Upper lobe of left lung (tissue), 6 donors: ENCODE measurements at regions not wholly inside any gene's neighbourhood (a gene's known extent, or its start where the extent isn't known, plus 50 kb on each side); places are given as distances from the start of the nearest gene placed in this dataset.

Experiments used
- ATAC-seq, 2 donors: fragments of 200-7000 bp; cut with Tn5 transposase; one replicate each; pipeline ENCODE4 v1.9.1; 2022; ENCODE audit warnings: mild to moderate bottlenecking in 2 of 2, moderate library complexity in 2 of 2; ENCODE audit not compliant: low FRiP score in 2 of 2
- DNase-seq, 2 donors: peaks; one replicate each; pipeline ENCODE4 v3.0.0-alpha.2; 2019 to 2020
- H3K27ac ChIP-seq, 4 donors: fragments of 200-600 bp; sonication (generic); one replicate each; pipeline ENCODE4 v1.5.1; 2016 to 2019
- H3K27me3 ChIP-seq, 4 donors: fragments of 200-600 bp; sonication (generic); one replicate each; pipeline ENCODE4 v1.5.1; 2017 to 2019
- H3K36me3 ChIP-seq, 4 donors: fragments of 200-600 bp; sonication (generic); one replicate each; pipeline ENCODE4 v1.5.1; 2016 to 2019
- H3K4me1 ChIP-seq, 4 donors: fragments of 200-600 bp; sonication (generic); one replicate each; pipeline ENCODE4 v1.5.1; 2018 to 2019
- H3K4me3 ChIP-seq, 4 donors: fragments of 200-600 bp; sonication (generic); one replicate each; pipeline ENCODE4 v1.5.1; 2017 to 2019; ENCODE audit warnings: mild to moderate bottlenecking in 2 of 4, moderate library complexity in 1 of 4
- H3K9me3 ChIP-seq, 4 donors: fragments of 200-600 bp; sonication (generic); one replicate each; pipeline ENCODE4 v1.5.1; 2018 to 2019
- EP300 ChIP-seq, 4 donors: sonication (generic); formaldehyde crosslinking; IDR thresholded peaks; one replicate each; pipeline ENCODE4 v1.5.1; 2017; ENCODE audit warnings: antibody characterized with exemption in 4 of 4, control low read depth in 2 of 4
- POLR2A ChIP-seq, 4 donors: fragments of 450-650 bp; IDR thresholded peaks; one replicate each; pipeline ENCODE4 v1.5.1; 2016 to 2017; ENCODE audit warnings: antibody characterized with exemption in 4 of 4, mild to moderate bottlenecking in 2 of 4
- POLR2AphosphoS5 ChIP-seq, 2 donors: sonication (generic); formaldehyde crosslinking; IDR thresholded peaks; one replicate each; pipeline ENCODE4 v1.5.1; 2017; ENCODE audit warnings: antibody characterized with exemption in 2 of 2
- WGBS, 2 donors: methylation state at CpG; one replicate each; pipeline ENCODE4 v1.1.5; 2017 to 2018; 5-methylcytosine and 5-hydroxymethylcytosine counted together
- TF ChIP-seq, protein P1 (sequence below), 6 experiments: fragments of 450-650 bp in 4 of 6; fragments of 200-600 bp in 2 of 6; sonication (generic) in 2 of 6; IDR thresholded peaks; one replicate each; pipeline ENCODE4 v1.5.1; 2016 to 2019; ENCODE audit warnings: antibody characterized with exemption in 6 of 6
- donor health status: DM: no; HTN: no; CAD: no; lungs with moderate emphysema.
- donor health status: DM: no; HTN: yes; CAD: no; lungs with severe emphysema.

DNA sequence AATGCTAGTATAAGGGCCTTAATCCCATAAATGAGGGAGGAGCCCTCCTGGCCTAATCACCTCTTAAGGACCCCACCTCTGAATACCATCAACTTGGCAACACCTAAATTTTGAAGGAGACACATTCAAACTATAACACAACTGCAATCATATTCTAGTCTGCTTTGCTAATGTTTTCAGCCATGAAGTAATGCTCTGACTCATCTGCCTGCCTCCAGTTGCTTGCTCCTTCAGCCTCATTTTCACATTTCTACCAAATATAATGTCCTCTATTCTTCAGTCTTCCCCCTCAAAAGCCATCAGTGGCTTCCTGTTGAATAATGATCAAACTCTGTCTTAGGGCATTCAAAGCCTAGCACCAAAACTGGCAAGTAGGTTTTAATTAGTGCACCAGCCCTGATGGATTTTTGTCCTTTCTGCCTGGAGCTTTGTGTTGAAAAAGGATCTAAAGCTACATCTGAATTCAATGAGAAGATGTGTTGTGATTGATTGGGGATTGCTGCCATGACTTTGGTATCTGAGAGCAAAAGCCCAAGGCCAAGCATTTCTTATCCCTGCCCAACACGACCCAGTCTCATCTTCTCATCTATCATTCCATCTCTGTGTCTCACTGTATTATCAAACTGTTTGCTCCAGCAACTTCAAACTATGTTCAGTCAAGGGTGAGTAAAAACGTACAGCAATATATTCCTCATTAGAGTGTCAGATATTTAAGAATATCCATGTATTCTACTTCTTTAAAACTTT lies 140.8 kb upstream of the ELAC2 start:
- Histone ChIP-seq H3K9me3 (no peaks in the 10 kb centered on the region), H3K4me3 (no peak overlapping the region), H3K4me1 (no peaks in the 10 kb centered on the region), H3K36me3 (no peaks in the 10 kb centered on the region), H3K27me3 (no peaks in the 10 kb centered on the region), H3K27ac (no peak overlapping the region)
- DNase-seq (no peak), ATAC-seq (no peak)
- no peak for TF ChIP-seq EP300 (IDR thresholded peaks at IDR 0.05)
- TF ChIP-seq POLR2A (IDR thresholded peaks at IDR 0.05): no peak
- TF ChIP-seq POLR2AphosphoS5 (IDR thresholded peaks at IDR 0.05): no peak
- TF ChIP-seq, protein P1, sequence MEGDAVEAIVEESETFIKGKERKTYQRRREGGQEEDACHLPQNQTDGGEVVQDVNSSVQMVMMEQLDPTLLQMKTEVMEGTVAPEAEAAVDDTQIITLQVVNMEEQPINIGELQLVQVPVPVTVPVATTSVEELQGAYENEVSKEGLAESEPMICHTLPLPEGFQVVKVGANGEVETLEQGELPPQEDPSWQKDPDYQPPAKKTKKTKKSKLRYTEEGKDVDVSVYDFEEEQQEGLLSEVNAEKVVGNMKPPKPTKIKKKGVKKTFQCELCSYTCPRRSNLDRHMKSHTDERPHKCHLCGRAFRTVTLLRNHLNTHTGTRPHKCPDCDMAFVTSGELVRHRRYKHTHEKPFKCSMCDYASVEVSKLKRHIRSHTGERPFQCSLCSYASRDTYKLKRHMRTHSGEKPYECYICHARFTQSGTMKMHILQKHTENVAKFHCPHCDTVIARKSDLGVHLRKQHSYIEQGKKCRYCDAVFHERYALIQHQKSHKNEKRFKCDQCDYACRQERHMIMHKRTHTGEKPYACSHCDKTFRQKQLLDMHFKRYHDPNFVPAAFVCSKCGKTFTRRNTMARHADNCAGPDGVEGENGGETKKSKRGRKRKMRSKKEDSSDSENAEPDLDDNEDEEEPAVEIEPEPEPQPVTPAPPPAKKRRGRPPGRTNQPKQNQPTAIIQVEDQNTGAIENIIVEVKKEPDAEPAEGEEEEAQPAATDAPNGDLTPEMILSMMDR (IDR thresholded peaks at IDR 0.05): no peak
- WGBS, 2 donors: 60 to 61% methylated on average over 2 of the region's 2 CpGs

DNA sequence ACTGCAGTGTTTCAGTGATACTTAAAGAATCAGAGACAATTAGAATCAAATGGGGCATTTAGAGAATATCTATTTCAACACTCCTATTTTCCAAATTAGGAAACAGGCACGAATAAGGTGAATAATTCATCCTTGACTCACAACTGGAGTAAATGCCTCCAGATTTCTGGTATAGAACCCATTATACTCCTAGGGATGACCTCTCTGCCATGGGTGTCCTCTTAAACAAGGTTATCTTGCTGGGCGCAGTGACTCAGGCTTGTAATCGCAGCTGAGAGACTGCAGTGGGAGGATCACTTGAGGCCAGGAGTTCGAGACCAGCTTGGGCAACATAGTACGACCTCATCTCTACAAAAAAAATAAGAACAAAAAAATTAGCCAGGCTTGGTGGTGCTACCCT lies 139.8 kb upstream of the ELAC2 start:
- Histone ChIP-seq H3K9me3 (no peaks in the 10 kb centered on the region), H3K4me1 (no peaks in the 10 kb centered on the region), H3K27me3 (no peaks in the 10 kb centered on the region), H3K27ac (no peak overlapping the region), H3K4me3 (no peak overlapping the region), H3K36me3 (no peaks in the 10 kb centered on the region)
- 90 to 91% methylated on average over 5 of the region's 5 CpGs for WGBS, 2 donors
- ATAC-seq: no peak
- DNase-seq: no peak
- TF ChIP-seq POLR2AphosphoS5 (IDR thresholded peaks at IDR 0.05): no peak
- TF ChIP-seq EP300 (IDR thresholded peaks at IDR 0.05): no peak
- no peak for TF ChIP-seq POLR2A (IDR thresholded peaks at IDR 0.05)
- TF ChIP-seq, protein P1 (IDR thresholded peaks at IDR 0.05): no peak

DNA sequence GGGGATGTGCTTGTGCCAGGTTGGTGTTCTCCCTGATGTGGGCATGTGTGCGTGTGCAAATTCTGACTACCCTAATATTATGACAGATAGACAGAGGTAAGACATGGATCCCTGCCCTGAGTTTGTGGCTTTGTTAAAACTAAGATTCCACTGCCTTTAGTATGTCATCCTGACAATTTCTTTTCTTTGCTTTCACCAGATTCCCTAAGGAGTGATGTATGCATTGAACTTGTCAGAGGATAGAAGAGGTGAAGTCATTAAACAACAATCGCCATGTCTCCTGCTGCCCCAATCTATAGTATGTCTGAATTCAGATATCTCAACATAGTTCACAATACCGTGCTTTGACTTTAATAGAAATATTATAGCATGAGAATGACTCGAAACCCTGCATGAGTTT lies 137.1 kb upstream of the ELAC2 start:
- Histone ChIP-seq H3K4me3 (no peak overlapping the region), H3K9me3 (no peaks in the 10 kb centered on the region), H3K4me1 (no peaks in the 10 kb centered on the region), H3K27me3 (no peaks in the 10 kb centered on the region), H3K27ac (no peak overlapping the region), H3K36me3 (no peaks in the 10 kb centered on the region)
- ATAC-seq: no peak
- no peak for DNase-seq
- TF ChIP-seq, protein P1 (IDR thresholded peaks at IDR 0.05): no peak
- no peak for TF ChIP-seq EP300 (IDR thresholded peaks at IDR 0.05)
- TF ChIP-seq POLR2AphosphoS5 (IDR thresholded peaks at IDR 0.05): no peak
- TF ChIP-seq POLR2A (IDR thresholded peaks at IDR 0.05): no peak
- 85 to 91% methylated on average over 4 of the region's 4 CpGs for WGBS, 2 donors

DNA sequence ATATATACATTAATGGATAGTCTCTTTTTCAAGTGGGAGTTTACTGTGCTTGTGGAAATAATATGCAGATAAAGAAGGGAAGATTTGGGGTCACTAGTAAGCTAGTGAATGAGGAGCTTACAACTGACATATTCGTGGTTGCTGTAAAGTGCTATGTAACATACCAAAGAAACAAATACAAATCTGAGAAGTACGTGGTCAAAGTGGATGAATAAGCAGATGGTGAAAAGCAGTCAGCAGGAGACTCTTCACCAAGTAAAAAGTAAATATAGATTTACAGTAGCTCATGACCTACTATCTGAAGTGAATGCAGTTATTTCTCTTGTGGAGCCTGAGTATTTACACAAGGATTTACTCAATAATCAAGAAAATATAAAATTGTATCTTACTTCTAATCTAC lies 136.6 kb upstream of the ELAC2 start:
- no peaks in the 10 kb centered on the region for H3K36me3 ChIP-seq
- H3K27me3 ChIP-seq: no peaks in the 10 kb centered on the region
- DNase-seq (no peak), ATAC-seq (no peak)
- H3K9me3 ChIP-seq: no peaks in the 10 kb centered on the region
- no peak overlapping the region for H3K4me3 ChIP-seq
- H3K4me1 ChIP-seq: no peaks in the 10 kb centered on the region
- no peak for TF ChIP-seq POLR2AphosphoS5 (IDR thresholded peaks at IDR 0.05)
- TF ChIP-seq POLR2A (IDR thresholded peaks at IDR 0.05): no peak
- TF ChIP-seq, protein P1 (IDR thresholded peaks at IDR 0.05): no peak
- no peak for TF ChIP-seq EP300 (IDR thresholded peaks at IDR 0.05)
- 42 to 55% methylated on average over 2 of the region's 2 CpGs for WGBS, 2 donors
- no peak overlapping the region for H3K27ac ChIP-seq

DNA sequence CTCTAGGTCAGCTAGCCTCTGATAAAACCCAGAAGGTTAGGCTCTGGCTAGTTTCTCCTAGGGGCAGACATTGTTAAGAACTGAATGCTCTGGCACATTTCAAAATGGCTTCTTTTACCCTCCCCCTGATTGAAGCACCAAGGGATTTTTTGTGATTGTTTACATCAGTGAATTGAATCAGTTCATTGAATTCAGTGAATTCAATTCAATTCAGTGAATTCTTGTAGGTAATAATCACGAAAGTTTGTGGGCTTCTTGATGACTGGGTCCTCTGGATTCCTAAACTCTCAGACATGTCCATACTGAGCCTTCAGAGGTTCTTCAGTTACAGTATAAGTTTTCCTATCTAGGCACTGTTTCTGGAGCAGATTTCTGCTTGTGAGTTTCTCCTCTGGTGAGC lies 135.2 kb upstream of the ELAC2 start:
- ATAC-seq: no peak
- no peak overlapping the region for H3K27ac ChIP-seq
- no peaks in the 10 kb centered on the region for H3K4me1 ChIP-seq
- TF ChIP-seq, protein P1 (IDR thresholded peaks at IDR 0.05): no peak
- TF ChIP-seq EP300 (IDR thresholded peaks at IDR 0.05) (no peak), POLR2A (IDR thresholded peaks at IDR 0.05) (no peak), POLR2AphosphoS5 (IDR thresholded peaks at IDR 0.05) (no peak)
- H3K36me3 ChIP-seq: no peaks in the 10 kb centered on the region
- no peaks in the 10 kb centered on the region for H3K9me3 ChIP-seq
- DNase-seq: no peak
- H3K4me3 ChIP-seq: no peak overlapping the region
- WGBS, 2 donors: 67 to 80% methylated on average over 1 of the region's 1 CpG
- no peaks in the 10 kb centered on the region for H3K27me3 ChIP-seq
